ENCODE measurements at regions not wholly inside any gene's neighbourhood (a gene's known extent, or its start where the extent isn't known, plus 50 kb on each side); places are given as distances from the start of the nearest gene placed in this dataset.

GRCh38 chr21:22062472-22063139, 1064.4 kb downstream of the NCAM2 start:
- H3K27ac ChIP-seq (ENCODE audit: low read depth, low read length), result no peak overlapping the region
- TF ChIP-seq FOSL1 (IDR thresholded peaks at IDR 0.05; ENCODE audit: insufficient read depth, low read depth, low read length), result no peak
- TF ChIP-seq KDM1A (IDR thresholded peaks at IDR 0.05; ENCODE audit: borderline replicate concordance, low read length), result no peak
- TF ChIP-seq EGR1 (IDR thresholded peaks at IDR 0.05; ENCODE audit: borderline replicate concordance, low read depth, low read length), result no peak
- TF ChIP-seq ZNF274 (IDR thresholded peaks at IDR 0.05; ENCODE audit: borderline replicate concordance, extremely low read depth, low read length), result no peak
- TF ChIP-seq SIN3A (conservative IDR thresholded peaks at IDR 0.05 in 1 of 2, IDR thresholded peaks at IDR 0.05 in 1 of 2; ENCODE audit: low read depth in 1 of 2, low read length in 2 of 2), result no peak
- TF ChIP-seq SP1 (IDR thresholded peaks at IDR 0.05; ENCODE audit: low read depth, low read length), result no peak
- no peak for TF ChIP-seq JUND (IDR thresholded peaks at IDR 0.05; ENCODE audit: low read length)
- no peak for TF ChIP-seq NANOG (IDR thresholded peaks at IDR 0.05; ENCODE audit: insufficient read depth, low read depth, low read length, poor library complexity, severe bottlenecking)
- no peak for TF ChIP-seq TAF1 (IDR thresholded peaks at IDR 0.05; ENCODE audit: low read depth, low read length)
- TF ChIP-seq SIX5 (IDR thresholded peaks at IDR 0.05; ENCODE audit: low read depth, low read length), result no peak
- no peak for TF ChIP-seq HDAC6 (IDR thresholded peaks at IDR 0.05; ENCODE audit: low read depth, low read length)
- TF ChIP-seq TAF7 (optimal IDR thresholded peaks at IDR 0.05; ENCODE audit: borderline replicate concordance, low read depth, low read length), result no peak
- no peak for TF ChIP-seq SP4 (IDR thresholded peaks at IDR 0.05; ENCODE audit: low read length)
- no peak for TF ChIP-seq POU5F1 (IDR thresholded peaks at IDR 0.05; ENCODE audit: low read depth, low read length)
- no peak for TF ChIP-seq SUZ12 (IDR thresholded peaks at IDR 0.05; ENCODE audit: low read length)

More at GRCh38 chr21:22062472-22063139, 1064.4 kb downstream of the NCAM2 start:
- Histone ChIP-seq H3K9ac (replicated peaks in 1 of 4; ENCODE audit: extremely low read depth in 1 of 4, low read depth in 3 of 4, low read length in 3 of 4) (no peak overlapping the region), H2BK15ac (ENCODE audit: low read length) (no peak overlapping the region), H3K14ac (ENCODE audit: insufficient read length) (no peak overlapping the region), H4K91ac (replicated peaks; ENCODE audit: insufficient read length, low read length) (no peak overlapping the region), H3K4ac (replicated peaks; ENCODE audit: insufficient read length, low read depth, low read length) (no peak overlapping the region), H2BK5ac (ENCODE audit: low read depth, low read length) (no peak overlapping the region), H3K36me3 (ENCODE audit: control insufficient read depth in 2 of 4, insufficient read depth in 4 of 4, low read length in 3 of 4) (no peaks in the 10 kb centered on the region), H3K79me1 (ENCODE audit: low read depth, low read length) (no peaks in the 10 kb centered on the region), H3K9me3 (ENCODE audit: insufficient read depth in 2 of 2, low read depth in 1 of 2, low read length in 1 of 2) (no peaks in the 10 kb centered on the region), H3K27me3 (replicated peaks in 1 of 4; ENCODE audit: control insufficient read depth in 3 of 4, extremely low read depth in 1 of 4, insufficient read depth in 3 of 4, low read length in 3 of 4) (no peaks in the 10 kb centered on the region), H3K23me2 (ENCODE audit: low read depth, low read length) (no peaks in the 10 kb centered on the region), H2BK120ac (replicated peaks; ENCODE audit: low read depth, low read length) (no peak overlapping the region), H4K20me1 (replicated peaks in 1 of 2; ENCODE audit: control insufficient read depth in 1 of 2, insufficient read depth in 2 of 2, low read length in 2 of 2) (no peaks in the 10 kb centered on the region), H2AK5ac (ENCODE audit: low read depth, low read length) (no peak overlapping the region), H3K18ac (ENCODE audit: extremely low read depth, low read length) (no peak overlapping the region), H3K56ac (replicated peaks; ENCODE audit: insufficient read length, low read depth, low read length) (no peak overlapping the region), H2BK12ac (ENCODE audit: low read depth, low read length) (no peak overlapping the region), H3K79me2 (ENCODE audit: control insufficient read depth in 1 of 2, insufficient read depth in 2 of 2, low read length in 2 of 2) (no peaks in the 10 kb centered on the region), H4K5ac (ENCODE audit: insufficient read length, low read depth, low read length) (no peak overlapping the region), H3K4me1 (replicated peaks in 1 of 4; ENCODE audit: control insufficient read depth in 3 of 4, insufficient read depth in 4 of 4, low read length in 3 of 4) (no peaks in the 10 kb centered on the region), H3K4me2 (ENCODE audit: insufficient read depth in 1 of 2, low read depth in 2 of 2, low read length in 2 of 2) (no peak overlapping the region), H2AFZ (ENCODE audit: low read length) (no peak overlapping the region), H4K8ac (ENCODE audit: extremely low read depth, insufficient read depth, low read length) (no peak overlapping the region), H3K23ac (ENCODE audit: insufficient read length) (no peak overlapping the region), H3K4me3 (ENCODE audit: extremely low read depth in 1 of 4, insufficient read depth in 2 of 4, low read depth in 3 of 4, low read length in 4 of 4) (no peak overlapping the region), H2BK20ac (ENCODE audit: low read length) (no peak overlapping the region)
- POLR2A ChIA-PET (ENCODE audit: partially characterized antibody), result no interaction called here
- FAIRE-seq, result no peak
- no peak for DNase-seq (ENCODE audit: low read depth in 1 of 2, low spot score in 2 of 2)
- CTCF ChIA-PET (ENCODE audit: partially characterized antibody), result no interaction called here

Measured in H1 (cell line).